ENCODE measurements at regions not wholly inside any gene's neighbourhood (a gene's known extent, or its start where the extent isn't known, plus 50 kb on each side); places are given as distances from the start of the nearest gene placed in this dataset.
"Not testable (repeated sequence)": the region's sequence is repeated elsewhere in the genome, so short reads cannot be mapped to it uniquely, and the experiment has no call there.

DNA sequence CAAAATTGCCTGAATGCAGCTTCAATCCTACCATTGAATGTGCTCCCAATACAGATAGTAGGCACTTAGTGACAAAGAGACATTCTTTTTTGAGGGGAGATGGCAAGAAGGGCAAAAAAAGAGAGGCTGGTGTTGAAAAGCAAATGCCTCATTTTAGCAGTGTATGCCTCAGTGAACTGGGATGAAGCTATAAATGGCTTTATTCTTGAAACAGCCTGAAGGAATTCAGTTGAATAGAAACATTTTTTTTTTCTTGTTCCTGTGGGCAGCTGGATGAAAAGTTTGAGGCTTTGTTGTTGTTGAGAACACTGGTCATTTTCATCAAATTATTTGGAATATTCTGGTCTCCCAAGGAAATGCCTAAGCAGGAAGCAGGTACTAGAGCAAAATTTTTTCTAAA lies 228.9 kb downstream of the RNF144A start:
- no peak for DNase-seq

- DNase-seq = no peak
These were observed 237.4 kb downstream of the RNF144A start for GRCh38 chr2:7154656-7155055.

DNA sequence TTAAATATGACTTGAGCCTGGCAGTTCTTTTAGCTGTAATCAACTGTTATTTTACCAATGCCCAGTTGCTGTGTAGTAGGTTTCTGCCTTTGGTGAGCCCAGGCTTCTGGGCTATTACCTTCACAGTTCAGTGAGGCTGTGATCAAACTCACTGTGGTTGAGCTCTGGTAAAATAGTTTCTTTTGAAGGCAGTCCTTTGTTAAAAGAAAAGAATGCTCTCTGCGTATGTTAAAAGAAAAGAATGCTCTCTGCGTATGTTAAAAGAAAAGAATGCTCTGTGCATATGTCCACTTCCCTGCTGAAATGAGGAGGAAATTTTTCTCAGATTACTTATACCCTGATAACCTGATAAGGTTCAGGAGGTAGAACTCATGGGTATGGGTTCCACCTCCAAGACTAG lies 244.3 kb downstream of the RNF144A start:
- DNase-seq = no peak

DNA sequence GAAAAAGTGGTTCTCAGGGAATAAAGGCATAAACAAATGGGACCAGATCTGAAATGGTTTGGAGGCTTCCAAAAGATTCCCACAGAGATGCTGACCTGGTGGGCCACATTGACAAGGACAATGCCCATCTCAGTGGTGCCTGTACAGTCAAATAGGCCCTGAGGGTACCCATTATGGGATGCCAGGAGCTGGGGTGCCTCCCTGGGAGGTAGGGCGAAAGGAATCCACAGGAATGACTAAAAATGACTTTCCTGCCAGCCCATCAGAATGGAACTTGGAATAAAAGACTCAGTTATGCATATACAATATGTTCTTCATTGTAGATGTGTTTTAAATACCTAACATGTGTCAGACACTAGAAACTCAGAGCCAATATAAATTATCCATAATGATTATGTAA lies 248.5 kb downstream of the RNF144A start:
- DNase-seq = no peak

DNA sequence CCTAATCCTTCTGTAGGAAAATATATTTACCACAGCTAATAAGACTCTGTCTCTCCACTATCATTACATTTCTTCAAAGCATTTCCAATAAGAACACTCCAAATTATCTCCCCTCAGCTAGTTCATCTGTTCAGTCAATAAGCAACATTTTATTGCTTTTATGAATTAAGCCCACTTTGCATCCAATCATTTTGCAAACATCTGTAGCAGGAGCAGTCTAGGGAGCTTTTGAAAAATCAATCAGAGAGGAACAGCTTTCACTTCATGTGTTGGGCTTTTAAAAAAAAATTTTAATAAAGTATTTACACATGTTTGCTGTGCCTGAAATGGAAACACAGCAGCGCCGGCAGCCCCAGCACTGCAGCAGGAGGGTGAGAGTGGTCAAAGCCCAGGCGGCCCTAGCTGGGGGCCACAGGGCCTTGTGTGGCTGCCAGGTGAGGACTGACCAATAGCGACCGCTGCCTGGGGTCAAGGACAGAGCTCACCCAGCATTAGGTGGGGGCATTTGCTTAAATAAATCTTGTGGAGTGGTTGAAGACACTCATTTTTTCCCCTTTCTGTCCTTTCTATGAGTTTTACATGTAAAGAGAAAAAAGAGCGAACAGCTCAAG lies 250.7 kb downstream of the RNF144A start:
- DNase-seq = no peak

GRCh38 chr2:7169593-7169992 lies 252.4 kb downstream of the RNF144A start:
- DNase-seq = no peak

DNA sequence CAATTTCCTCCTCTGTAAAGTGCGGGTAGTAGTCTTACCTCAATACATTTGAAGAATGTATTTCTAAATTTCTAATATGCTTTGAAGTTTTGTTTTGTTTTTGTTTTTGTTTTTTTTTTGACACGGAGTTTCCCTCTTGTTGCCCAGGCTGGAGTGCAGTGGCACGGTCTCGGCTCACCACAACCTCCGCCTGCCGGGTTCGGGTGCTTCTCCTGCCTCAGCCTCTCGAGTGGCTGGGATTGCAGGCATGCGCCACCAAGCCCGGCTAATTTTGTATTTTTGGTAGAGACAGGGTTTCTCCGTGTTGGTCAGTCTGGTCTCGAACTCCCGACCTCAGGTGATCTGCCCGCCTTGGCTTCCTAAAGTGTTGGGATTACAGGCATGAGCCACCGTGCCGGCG lies 261.8 kb downstream of the RNF144A start:
- not testable (repeated sequence) for DNase-seq

DNA sequence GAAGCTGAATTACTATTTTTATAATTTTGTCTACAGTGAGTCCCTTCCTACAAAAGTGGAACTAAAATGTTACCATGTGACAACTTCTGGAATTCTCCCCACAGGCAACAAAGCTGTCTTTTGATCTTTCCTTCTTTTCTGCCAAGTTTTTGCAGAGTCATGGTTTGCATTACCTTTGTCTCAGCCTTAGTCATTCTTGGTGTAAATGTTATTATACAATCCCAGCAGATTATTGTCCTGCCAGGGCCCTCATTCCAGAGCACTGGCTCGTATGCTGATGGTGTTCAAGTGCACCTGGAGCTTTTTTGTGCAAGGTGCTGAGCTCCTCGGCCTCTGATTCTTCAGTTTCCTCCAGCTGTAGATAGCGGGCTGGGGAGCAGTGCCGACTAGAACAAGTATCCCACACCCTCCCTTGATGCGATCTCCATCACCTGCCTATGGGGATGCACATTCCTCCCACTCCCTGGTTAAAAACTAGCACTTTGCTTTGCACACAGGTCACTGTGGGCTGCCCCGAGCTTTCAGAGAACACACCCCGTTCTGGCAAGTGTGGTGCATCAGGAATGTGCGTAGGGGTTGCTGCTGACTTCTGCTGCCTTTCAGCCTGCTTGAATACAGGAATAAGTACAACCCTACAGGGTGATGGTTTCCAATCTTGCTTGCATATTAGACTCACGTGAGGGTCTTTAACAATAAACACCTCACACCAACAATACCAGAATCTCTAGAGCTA lies 263.6 kb downstream of the RNF144A start:
- DNase-seq = no peak

- DNase-seq = no peak
These were observed 265.3 kb downstream of the RNF144A start for GRCh38 chr2:7182525-7182924.

DNA sequence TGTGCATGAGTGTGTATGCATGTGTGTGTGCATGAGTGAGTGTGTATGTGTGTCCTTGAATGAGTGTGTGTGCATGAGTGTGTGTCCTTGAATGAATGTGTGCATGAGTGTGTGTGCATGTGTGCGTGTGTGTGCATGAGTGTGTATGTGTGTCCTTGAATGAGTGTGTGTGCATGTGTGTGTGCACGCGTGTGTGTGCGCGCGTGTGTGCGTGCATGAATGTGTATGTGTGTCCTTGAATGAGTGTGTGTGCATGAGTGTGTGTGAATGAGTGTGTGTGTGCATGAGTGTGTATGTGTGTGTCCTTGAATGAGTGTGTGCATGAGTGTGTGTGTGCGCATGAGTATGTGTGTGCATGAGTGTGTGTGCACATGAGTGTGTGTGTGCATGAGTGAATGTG lies 271.9 kb downstream of the RNF144A start:
- no peak for DNase-seq

DNA sequence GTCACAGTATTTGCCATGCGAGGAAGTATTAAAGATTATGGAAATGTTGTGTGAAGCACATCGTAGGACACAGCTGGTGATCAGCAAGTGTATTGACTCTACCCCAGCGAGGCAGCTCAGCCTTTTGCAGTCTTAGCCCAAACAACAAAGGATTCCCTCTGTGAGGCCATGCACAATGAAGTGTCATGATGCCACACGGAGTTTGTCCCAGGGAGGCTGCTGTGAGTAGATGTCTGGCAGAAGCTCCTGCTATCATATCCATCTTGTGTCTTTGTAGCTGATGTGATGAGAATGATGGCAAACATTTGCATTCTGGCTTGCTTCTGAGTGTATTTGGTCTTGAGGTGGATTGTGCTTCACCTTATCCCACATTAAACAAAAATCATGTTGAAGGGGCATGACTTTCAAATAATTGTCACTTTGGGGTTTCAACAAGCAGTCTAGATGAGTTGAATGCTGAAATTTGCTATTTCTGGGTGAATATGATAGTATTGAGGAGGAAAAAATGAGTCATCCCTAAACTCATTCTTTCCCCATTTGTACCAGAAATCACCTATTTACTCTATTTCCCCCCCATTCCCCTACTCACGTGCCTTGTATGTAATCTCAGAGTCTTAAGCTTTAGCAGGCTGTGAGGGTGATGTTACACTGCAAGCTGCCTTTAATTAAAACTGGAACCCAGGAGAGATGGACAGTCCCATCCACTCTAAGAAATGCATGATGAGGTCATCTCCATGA lies 273.5 kb downstream of the RNF144A start:
- DNase-seq = no peak

GRCh38 chr2:7191932-7192331 lies 274.7 kb downstream of the RNF144A start:
- DNase-seq = no peak

DNA sequence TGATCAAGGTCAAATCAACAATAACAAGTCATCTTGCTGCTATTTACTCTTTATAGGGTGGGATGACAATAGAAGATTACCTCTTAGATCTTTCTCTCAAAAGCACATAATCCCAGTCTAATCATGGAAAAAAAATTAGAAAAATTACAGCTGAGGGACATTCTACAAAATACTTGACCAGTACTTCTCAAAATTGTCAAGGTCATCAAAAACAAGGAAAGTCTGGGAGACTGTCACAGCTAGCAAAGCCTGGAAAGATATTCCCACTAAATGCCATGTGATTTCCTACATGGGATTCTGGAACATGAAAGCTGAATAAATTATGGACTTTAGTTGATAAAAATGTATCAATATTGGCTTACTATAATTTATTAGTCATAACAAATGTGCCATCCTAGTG lies 276.2 kb downstream of the RNF144A start:
- no peak for DNase-seq

DNA sequence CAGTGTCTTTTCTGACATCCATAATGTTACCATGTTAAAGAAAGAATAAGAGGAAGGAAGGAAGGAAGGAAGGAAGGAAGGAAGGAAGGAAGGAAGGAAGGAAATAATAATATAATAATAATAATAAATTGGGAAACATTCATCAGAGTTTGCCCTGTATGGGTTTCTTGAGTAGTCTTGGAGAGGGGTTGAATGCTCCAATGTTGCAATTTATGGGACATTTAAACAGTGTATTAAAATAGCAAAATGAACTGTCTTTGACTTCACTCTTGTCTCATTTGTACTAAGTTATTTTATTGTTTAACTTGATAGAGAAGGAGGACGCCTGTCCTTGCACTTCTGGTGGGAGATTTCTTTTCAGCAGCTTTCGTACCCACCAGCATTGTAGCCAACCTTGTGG lies 277.7 kb downstream of the RNF144A start:
- DNase-seq = no peak

DNA sequence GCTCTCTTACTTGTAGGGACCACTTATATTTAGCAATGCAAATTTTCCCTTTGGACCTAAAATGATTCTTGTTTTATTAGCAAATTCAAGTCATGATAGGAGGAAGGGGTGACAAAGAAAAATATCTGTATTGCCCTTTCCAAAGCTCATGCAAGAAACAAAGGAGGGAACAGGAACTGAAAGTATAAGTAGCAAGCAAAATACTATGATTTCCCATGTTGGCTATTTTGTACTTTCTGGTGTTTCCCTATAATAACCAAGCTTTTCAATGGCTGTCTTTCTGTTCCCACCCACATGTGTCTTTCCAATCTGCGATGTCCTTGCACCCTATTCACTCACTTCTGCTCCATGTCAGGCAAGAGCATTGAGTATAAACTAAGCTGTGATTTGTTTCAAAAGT lies 279.7 kb downstream of the RNF144A start:
- DNase-seq = no peak

DNA sequence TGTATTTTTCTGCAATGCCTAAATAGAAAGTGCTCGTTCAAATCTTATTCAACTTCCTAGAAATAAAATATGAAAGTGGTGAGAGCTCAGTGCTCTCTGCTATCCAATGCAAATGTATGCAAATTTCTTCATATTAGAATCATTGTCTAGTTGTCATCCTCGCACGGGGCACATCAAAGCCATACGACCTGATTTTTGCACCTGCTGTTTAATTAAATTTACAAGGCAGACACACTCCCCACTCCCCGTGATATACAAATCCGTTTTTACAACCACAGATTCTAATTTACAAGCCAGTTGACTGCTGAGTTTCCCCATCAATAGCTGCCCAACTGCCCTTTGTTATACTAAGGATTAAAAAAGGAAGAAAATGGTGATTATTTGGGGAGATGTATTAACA lies 284.6 kb downstream of the RNF144A start:
- no peak for DNase-seq

DNA sequence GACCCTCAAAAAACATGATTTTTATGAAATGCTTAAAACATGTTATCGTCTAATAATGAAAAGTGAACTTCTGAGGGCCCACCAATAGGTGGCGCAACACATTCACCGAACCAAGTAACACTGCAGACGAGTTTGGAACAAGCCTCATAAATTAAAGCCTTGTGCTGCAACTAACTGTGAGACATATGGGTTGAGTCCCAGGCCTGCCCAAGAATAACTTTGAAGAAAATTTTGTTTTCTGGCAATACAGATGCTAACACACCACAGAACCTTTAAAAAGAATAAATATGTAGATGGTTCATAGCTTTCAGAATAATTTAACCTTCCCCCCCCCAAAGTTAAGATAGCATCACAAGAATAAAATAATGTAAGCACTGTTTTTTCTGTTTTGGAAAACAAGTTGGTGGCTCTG lies 285.9 kb downstream of the RNF144A start:
- DNase-seq = peak; percentile 76

DNA sequence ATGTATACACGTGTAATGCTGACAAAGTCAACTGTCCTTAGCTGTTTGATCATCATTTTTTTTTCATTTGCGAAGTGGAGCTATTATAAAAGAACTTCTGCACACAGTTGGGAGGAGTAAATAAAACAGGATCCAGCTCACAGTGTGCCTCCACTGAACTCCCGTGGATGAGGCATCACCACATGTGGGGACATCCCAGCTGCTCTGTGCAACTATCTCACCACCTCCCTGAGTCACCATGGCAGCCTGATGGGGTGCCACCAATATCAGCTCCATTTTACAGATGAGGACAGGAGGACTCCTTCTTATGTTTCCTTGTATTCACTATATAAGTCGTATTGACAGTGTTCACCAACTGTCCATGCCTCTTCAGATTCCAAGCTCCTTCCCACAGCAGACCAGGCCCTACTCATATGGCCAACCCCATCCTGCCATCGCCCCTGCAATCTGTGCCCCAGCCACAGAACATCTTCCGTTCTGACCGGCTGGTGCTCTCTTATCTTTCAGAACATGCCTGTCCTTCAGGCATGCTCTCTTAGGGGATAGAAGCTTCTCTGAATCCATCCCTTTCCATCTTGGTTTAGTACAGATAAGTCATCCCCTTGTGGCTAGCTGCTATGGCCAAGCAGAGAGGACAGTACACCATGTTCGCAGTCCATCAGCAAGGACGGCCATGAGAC lies 288.1 kb downstream of the RNF144A start:
- no peak for DNase-seq

DNA sequence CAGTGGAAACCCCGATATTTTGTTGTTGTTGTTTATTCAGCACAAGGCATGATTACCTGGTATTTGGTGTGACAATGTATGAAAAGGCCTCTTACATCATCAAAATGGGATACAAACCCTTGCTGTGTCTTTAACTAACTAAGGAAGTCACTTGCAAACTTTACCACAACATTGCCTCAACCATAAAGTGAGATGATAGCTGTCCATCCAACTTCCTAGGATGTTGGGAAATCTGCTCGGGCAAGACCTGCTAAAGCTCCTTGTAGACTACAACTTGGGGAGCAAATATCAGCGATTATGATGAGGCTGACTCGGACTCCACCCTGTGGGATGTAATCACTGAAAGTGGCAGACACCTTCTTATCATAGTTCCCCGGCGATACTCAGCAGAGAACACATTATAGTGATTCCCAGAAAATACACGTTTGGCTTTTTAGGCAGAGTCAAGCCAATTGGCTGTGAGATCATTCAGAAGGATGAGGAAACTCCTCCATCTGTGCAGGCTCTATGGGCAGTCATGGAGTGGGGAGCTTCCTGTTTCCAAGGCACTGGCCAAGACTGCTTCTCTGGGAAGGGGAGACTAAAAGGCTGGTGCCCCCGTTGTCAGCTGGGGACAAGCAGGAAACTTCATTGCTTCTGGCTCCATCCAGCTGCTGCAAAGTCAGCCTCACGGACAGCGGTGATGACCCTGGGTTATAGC lies 289.0 kb downstream of the RNF144A start:
- DNase-seq = no peak

- no peak for DNase-seq
These were observed 290.4 kb downstream of the RNF144A start for GRCh38 chr2:7207631-7208030.

GRCh38 chr2:7209757-7210555 lies 292.7 kb downstream of the RNF144A start:
- no peak for DNase-seq

DNA sequence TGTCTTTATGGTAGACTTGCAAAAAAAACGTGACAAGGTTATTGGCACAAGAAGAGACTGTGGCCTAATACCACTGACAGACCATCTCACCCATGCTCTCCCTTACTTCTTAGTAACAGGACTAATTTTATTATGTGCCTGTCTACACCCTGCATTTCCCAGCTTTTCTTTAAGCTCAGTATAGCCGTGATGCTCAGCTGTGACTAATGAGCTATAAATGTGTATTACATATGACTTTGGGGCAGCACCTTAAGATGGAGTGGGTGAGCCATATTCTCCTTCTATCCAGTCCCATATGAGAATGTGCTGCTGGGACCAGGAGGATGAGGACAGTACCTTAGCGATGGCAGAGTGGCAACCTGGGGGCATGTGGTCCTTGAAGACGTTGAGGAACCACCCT lies 293.5 kb downstream of the RNF144A start:
- DNase-seq = no peak
